Left ventricle myocardium inferior (tissue), 1 donor: ENCODE measurements at regions not wholly inside any gene's neighbourhood (a gene's known extent, or its start where the extent isn't known, plus 50 kb on each side); places are given as distances from the start of the nearest gene placed in this dataset.
"Not testable (repeated sequence)": the region's sequence is repeated elsewhere in the genome, so short reads cannot be mapped to it uniquely, and the experiment has no call there.

ENCODE experiments used
- DNase-seq: peaks from one replicate; pipeline ENCODE4 v3.0.0-alpha.2; 2020
- H3K27ac ChIP-seq: fragments of 200-600 bp; replicated peaks from 2 replicates; pipeline ENCODE4 v1.8.0; 2021
- H3K27me3 ChIP-seq: fragments of 200-600 bp; 2 replicates; pipeline ENCODE4 v1.8.0; 2021; ENCODE audit warnings: low read depth
- H3K36me3 ChIP-seq: fragments of 200-600 bp; 2 replicates; pipeline ENCODE4 v1.8.0; 2021
- H3K4me1 ChIP-seq: fragments of 200-600 bp; 2 replicates; pipeline ENCODE4 v1.8.0; 2021
- H3K4me3 ChIP-seq: fragments of 200-600 bp; 2 replicates; pipeline ENCODE4 v1.8.0; 2021; ENCODE audit warnings: mild to moderate bottlenecking, moderate library complexity
- H3K9me3 ChIP-seq: fragments of 200-600 bp; replicated peaks from 2 replicates; pipeline ENCODE4 v1.8.0; 2021
- intact Hi-C: fragments of 100-400 bp; cut with micrococcal nuclease; formaldehyde crosslinking; loops from one replicate; pipeline ENCODE4 v1.11.0; 2022
- TF ChIP-seq, protein P1 (sequence below): fragments of 200-600 bp; IDR thresholded peaks from 2 replicates; pipeline ENCODE4 v1.8.0; 2021; ENCODE audit warnings: antibody characterized with exemption, mild to moderate bottlenecking, borderline replicate concordance
- donor health status: DM: no; HTN: yes; CAD: no; lungs with severe emphysema.

DNA sequence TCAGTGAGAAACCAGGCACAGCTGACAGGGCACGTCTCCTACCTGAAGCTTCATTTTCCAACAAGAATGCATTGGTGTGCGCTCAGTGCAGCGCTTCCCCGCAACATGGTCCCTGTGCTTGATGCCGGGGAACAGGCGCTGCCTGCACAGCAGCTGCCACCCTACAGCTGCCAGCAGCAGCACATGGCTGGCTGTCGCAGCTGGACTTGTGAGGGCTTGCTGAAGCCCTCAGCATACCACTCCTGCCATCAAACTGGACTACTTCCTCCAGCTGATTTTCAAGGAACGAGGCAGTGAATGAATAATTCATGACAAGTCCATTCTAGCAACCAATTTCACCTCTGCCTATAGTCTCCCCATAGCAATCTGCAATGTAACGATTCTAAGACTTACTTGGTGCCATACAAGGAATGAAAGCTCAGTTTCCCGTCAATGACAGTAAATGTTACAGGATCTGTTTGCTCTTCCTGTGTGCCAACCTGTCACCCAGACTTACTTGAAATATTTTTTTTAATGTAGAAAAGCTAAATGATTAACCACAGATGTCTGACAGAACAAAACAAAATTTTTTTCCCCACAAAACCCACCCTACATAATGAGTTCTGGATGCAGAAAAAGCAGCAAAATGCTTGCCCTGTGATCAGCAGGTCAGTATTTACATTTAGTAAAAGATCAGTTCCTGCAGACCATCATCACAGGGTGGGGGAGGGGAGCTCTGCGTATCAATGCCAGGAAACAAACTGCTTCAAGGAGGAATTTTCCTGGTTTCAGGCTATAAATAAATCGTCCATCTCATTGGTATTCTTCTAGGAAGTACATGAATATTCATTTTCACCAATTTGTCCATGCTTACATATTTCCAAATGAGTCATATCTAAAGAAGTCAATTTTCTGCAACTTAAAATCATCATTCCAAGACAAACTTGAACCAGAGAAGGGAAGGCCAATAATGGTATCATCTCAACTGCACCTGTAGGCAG lies 140.6 kb downstream of the ALOX5 start:
- H3K4me3 ChIP-seq = no peak overlapping the region
- H3K4me1 ChIP-seq = no peaks in the 10 kb centered on the region
- H3K27me3 ChIP-seq = no peaks in the 10 kb centered on the region
- DNase-seq = no peak
- TF ChIP-seq, protein P1, sequence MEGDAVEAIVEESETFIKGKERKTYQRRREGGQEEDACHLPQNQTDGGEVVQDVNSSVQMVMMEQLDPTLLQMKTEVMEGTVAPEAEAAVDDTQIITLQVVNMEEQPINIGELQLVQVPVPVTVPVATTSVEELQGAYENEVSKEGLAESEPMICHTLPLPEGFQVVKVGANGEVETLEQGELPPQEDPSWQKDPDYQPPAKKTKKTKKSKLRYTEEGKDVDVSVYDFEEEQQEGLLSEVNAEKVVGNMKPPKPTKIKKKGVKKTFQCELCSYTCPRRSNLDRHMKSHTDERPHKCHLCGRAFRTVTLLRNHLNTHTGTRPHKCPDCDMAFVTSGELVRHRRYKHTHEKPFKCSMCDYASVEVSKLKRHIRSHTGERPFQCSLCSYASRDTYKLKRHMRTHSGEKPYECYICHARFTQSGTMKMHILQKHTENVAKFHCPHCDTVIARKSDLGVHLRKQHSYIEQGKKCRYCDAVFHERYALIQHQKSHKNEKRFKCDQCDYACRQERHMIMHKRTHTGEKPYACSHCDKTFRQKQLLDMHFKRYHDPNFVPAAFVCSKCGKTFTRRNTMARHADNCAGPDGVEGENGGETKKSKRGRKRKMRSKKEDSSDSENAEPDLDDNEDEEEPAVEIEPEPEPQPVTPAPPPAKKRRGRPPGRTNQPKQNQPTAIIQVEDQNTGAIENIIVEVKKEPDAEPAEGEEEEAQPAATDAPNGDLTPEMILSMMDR = no peak
- no peaks in the 10 kb centered on the region for H3K36me3 ChIP-seq
- no peak overlapping the region for H3K27ac ChIP-seq
- H3K9me3 ChIP-seq = no peaks in the 10 kb centered on the region
- intact Hi-C loops = no loop called here

- no peaks in the 10 kb centered on the region for H3K9me3 ChIP-seq
- H3K4me3 ChIP-seq = no peak overlapping the region
- no peak for DNase-seq
- no peaks in the 10 kb centered on the region for H3K4me1 ChIP-seq
- intact Hi-C loops = no loop called here
- H3K27ac ChIP-seq = no peak overlapping the region
- TF ChIP-seq, protein P1 = no peak
- no peaks in the 10 kb centered on the region for H3K27me3 ChIP-seq
- no peaks in the 10 kb centered on the region for H3K36me3 ChIP-seq
These were observed 139.5 kb downstream of the ALOX5 start for GRCh38 chr10:45513551-45513950.

DNA sequence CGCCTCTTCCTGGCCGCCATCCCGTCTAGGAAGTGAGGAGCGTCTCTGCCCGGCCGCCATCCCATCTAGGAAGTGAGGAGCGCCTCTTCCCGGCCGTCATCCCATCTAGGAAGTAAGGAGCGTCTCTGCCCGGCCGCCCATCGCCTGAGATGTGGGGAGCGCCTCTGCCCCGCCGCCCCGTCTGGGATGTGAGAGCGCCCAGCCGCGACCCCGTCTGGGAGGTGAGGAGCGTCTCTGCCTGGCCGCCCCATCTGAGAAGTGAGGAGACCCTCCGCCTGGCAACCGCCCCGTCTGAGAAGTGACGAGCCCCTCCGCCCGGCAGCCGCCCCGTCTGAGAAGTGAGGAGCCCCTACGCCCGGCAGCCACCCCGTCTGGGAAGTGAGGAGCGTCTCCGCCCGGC lies 137.9 kb downstream of the ALOX5 start:
- intact Hi-C loops, H3K36me3 ChIP-seq, H3K4me1 ChIP-seq, H3K4me3 ChIP-seq, H3K27ac ChIP-seq, DNase-seq, H3K9me3 ChIP-seq, H3K27me3 ChIP-seq: not testable (repeated sequence)

DNA sequence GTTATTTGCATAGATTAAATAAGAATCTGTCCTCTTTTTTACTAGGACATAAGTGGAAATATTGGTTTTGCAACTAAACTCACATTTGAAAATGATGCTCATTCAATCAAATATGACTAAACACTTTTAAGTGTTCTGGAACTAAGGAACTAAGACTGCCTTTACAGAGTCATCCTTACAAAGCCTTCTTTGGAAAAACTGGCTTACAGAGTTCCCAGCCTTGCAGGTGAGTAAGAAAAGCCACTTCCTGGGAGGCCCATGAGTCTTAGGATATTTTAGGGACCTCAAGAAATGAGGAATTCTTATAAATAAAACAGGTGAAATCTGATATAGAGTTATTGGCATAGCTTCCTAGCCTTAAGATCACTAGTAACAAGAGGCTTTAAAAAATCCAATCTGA lies 135.5 kb downstream of the ALOX5 start:
- Histone ChIP-seq H3K9me3 (no peaks in the 10 kb centered on the region), H3K4me1 (no peaks in the 10 kb centered on the region), H3K36me3 (no peaks in the 10 kb centered on the region), H3K27ac (no peak overlapping the region), H3K27me3 (no peaks in the 10 kb centered on the region), H3K4me3 (no peak overlapping the region)
- intact Hi-C loops = no loop called here
- TF ChIP-seq, protein P1 = no peak
- no peak for DNase-seq

DNA sequence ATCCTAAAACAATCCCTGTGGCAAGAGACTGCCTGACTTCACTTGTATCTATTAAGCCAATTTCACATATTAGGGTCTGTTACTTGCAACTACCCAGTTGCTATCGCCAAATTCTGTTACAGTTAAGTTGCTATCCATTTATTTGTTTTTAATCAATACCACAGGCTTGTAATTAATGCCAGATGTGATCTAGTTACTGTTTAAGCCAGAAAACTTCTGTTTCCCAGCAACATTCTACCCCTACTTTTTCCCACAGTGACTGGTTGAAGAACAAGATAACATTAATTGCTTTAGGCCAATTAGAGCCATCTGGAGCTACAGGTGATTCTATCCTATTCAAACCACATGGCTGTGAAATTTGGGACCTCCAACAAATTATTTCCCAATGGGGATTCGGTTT lies 131.3 kb downstream of the ALOX5 start:
- Histone ChIP-seq H3K4me3 (no peak overlapping the region), H3K4me1 (no peaks in the 10 kb centered on the region), H3K36me3 (no peaks in the 10 kb centered on the region), H3K27me3 (no peaks in the 10 kb centered on the region), H3K27ac (no peak overlapping the region), H3K9me3 (no peaks in the 10 kb centered on the region)
- TF ChIP-seq, protein P1 = no peak
- intact Hi-C loops = no loop called here
- DNase-seq = no peak

DNA sequence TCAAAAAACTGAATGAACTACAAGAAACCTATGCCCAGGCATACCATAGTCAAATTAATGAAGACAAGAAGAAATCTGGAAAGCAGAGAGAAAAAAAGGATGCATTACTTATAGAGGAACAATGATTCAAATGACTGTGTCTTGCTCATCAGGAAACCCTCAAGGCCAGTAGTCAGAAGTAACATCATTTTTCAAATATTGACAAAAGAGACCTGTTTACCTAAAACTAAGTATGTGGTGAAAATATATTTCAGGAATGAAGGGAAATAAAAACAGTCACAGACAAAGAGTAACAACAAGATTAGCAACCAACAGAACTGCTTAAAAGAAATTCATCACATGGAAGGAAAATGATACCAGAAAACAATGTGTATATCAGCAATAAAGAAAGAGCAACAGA lies 128.4 kb downstream of the ALOX5 start:
- Histone ChIP-seq H3K27ac (no peak overlapping the region), H3K36me3 (no peaks in the 10 kb centered on the region), H3K4me3 (no peak overlapping the region), H3K4me1 (no peaks in the 10 kb centered on the region), H3K27me3 (no peaks in the 10 kb centered on the region), H3K9me3 (peaks cover 1% of the 10 kb centered on the region)
- DNase-seq = no peak
- TF ChIP-seq, protein P1 = no peak
- intact Hi-C loops = no loop called here
